Endothelial cell of umbilical vein (primary cell): ENCODE measurements at regions not wholly inside any gene's neighbourhood (a gene's known extent, or its start where the extent isn't known, plus 50 kb on each side); places are given as distances from the start of the nearest gene placed in this dataset.

Source experiments
- CTCF ChIP-seq, 2 donors: IDR thresholded peaks; 1 replicate in 1 of 2; 2 replicates in 1 of 2; pipeline ENCODE4 v1.5.1; 2011; ENCODE audit warnings: low read length in 2 of 2, mild to moderate bottlenecking in 2 of 2, moderate library complexity in 2 of 2, control low read depth in 1 of 2, inconsistent platforms in 1 of 2, low read depth in 1 of 2; ENCODE audit not compliant: insufficient read depth in 1 of 2; ENCODE audit errors: extremely low read depth in 1 of 2
- EZH2 ChIP-seq: IDR thresholded peaks from 2 replicates; pipeline ENCODE4 v1.6.1; 2012; ENCODE audit warnings: borderline replicate concordance, low read depth, mild to moderate bottlenecking, moderate library complexity, low read length, inconsistent platforms; ENCODE audit not compliant: severe bottlenecking
- GATA2 ChIP-seq: IDR thresholded peaks from 2 replicates; pipeline ENCODE4 v1.7.0; 2011; ENCODE audit warnings: low read depth, mild to moderate bottlenecking, moderate library complexity, mixed read lengths, low read length; ENCODE audit not compliant: insufficient read length, insufficient read depth
- JUN ChIP-seq: IDR thresholded peaks from 2 replicates; pipeline ENCODE4 v1.6.1; 2011; ENCODE audit warnings: borderline replicate concordance, low read depth; ENCODE audit not compliant: insufficient read length, insufficient read depth
- POLR2A ChIP-seq: IDR thresholded peaks from 2 replicates; pipeline ENCODE4 v1.6.1; 2012; ENCODE audit warnings: low read depth, mild to moderate bottlenecking, control low read depth, low read length

- TF ChIP-seq POLR2A (no peak), CTCF (IDR thresholded peaks at IDR 0.05; ENCODE audit: extremely low read depth in 1 of 2, insufficient read depth in 1 of 2, low read depth in 1 of 2, low read length in 2 of 2) (no peak), JUN (no peak), GATA2 (no peak), EZH2 (no peak)
These were observed 227.3 kb upstream of the NMUR2 start for GRCh38 chr5:152632360-152632759.
